Activated T-helper 2 cell treated with anti-CD3 and anti-CD28 coated beads, Interferon-gamma antibody, Interleukin-2, Interleukin-4, amounts not matched to agents 10 μg/mL and 5 μg/mL and 100 μg/mL, durations not matched to agents 14 hours and 24 hours and 36 hours (primary cell): ENCODE measurements at regions not wholly inside any gene's neighbourhood (a gene's known extent, or its start where the extent isn't known, plus 50 kb on each side); places are given as distances from the start of the nearest gene placed in this dataset.

Source experiments
- DNase-seq: peaks from one replicate; pipeline ENCODE4 v3.0.0; 2021; ENCODE audit warnings: low spot score
- H3K27ac Mint-ChIP-seq: one replicate; pipeline ENCODE4 v1.8.0; 2021; ENCODE audit warnings: mixed read lengths
- H3K27me3 Mint-ChIP-seq: one replicate; pipeline ENCODE4 v1.8.0; 2021; ENCODE audit warnings: low read depth, mixed read lengths
- H3K36me3 Mint-ChIP-seq: one replicate; pipeline ENCODE4 v1.8.0; 2021; ENCODE audit warnings: low read depth, mixed read lengths
- H3K4me1 Mint-ChIP-seq: one replicate; pipeline ENCODE4 v1.8.0; 2021; ENCODE audit warnings: low read depth, mixed read lengths
- H3K4me3 Mint-ChIP-seq: one replicate; pipeline ENCODE4 v1.8.0; 2021; ENCODE audit warnings: low read depth, mild to moderate bottlenecking, moderate library complexity, mixed read lengths
- H3K9me3 Mint-ChIP-seq: one replicate; pipeline ENCODE4 v1.8.0; 2021; ENCODE audit warnings: mixed read lengths
- intact Hi-C: fragments of 100-400 bp; cut with micrococcal nuclease; formaldehyde crosslinking; loops from one replicate; pipeline ENCODE4 v1.15.1; 2023

GRCh38 chr22:48750826-48751440 is 1076.7 kb downstream of the BRD1 start:
- no peak overlapping the region for H3K27ac Mint-ChIP-seq
- no peaks in the 10 kb centered on the region for H3K9me3 Mint-ChIP-seq
- no peaks in the 10 kb centered on the region for H3K4me1 Mint-ChIP-seq
- peak; percentile 6 for DNase-seq
- H3K27me3 Mint-ChIP-seq: no peaks in the 10 kb centered on the region
- intact Hi-C loops: no loop called here
- H3K36me3 Mint-ChIP-seq: no peaks in the 10 kb centered on the region
- no peak overlapping the region for H3K4me3 Mint-ChIP-seq

- DNase-seq: no peak
- Mint-ChIP-seq H3K4me3 (no peak overlapping the region), H3K27ac (no peak overlapping the region), H3K9me3 (no peaks in the 10 kb centered on the region), H3K27me3 (no peaks in the 10 kb centered on the region), H3K36me3 (no peaks in the 10 kb centered on the region), H3K4me1 (no peaks in the 10 kb centered on the region)
- intact Hi-C loops: no loop called here
Measured at GRCh38 chr22:48750282-48750681, 1077.4 kb downstream of the BRD1 start.

DNA sequence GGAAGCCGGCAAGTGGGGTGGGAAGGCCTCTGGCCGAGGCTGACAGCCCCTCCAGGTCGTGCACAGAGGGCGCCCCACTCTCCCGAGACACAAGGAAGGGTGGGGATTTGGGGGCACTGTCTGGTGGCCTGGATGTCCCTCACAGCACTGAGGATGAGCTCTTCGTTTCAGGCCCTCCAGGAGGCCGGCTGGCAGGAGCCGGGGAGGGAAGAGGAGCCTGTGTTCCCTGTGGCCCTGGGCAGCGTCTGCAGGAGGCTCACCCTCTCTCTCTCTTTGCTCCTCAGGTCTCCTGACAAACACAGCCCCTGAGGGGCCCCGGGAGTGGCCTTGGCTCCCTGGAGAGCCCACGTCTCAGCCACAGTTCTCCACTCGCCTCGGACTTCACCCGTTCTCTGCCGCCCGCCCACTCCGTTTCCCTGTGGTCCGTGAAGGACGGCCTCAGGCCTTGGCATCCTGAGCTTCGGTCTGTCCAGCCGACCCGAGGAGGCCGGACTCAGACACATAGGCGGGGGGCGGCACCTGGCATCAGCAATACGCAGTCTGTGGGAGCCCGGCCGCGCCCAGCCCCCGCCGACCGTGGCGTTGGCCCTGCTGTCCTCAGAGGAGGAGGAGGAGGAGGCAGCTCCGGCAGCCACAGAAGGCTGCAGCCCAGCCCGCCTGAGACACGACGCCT is 1078.0 kb downstream of the BRD1 start:
- H3K27ac Mint-ChIP-seq: no peak overlapping the region

DNA sequence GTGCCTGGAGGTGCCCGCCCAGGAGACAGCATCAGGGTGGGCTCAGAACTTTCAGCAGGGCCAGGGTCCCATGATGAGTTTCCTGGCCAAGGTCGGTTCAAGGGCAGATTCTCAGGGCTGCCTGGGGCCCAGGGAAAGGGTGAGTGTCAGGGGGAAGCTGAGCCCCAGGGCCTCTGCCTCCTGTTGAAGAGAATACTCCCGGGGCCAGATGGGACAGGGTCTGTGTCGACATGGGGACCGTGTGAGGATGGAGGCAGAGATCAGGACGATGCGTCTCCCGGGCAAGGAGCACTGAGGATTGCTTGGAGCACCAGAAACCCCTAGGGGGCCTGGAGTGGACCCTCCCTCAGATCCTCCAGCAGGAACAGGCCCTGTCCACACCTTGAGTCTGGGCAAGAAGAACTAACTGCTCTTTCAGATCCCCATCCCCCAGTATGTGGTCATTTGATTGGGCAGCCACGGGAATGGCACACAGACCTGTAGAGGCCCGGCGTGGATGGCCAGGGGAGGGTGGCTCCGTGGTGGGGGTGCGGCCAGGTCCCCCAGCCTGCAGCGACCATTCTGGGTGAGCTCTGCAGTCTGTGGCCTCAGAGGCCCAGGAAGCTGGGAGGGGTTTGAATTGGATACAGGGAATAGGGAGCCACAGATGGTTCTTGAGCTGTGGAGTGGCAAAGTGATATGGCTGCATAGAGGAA is 1078.7 kb downstream of the BRD1 start:
- H3K4me1 Mint-ChIP-seq: no peaks in the 10 kb centered on the region
- H3K27ac Mint-ChIP-seq: no peak overlapping the region
- H3K4me3 Mint-ChIP-seq: no peak overlapping the region
- H3K27me3 Mint-ChIP-seq: no peaks in the 10 kb centered on the region
- intact Hi-C loops: no loop called here
- peak; percentile 3 for DNase-seq
- no peaks in the 10 kb centered on the region for H3K36me3 Mint-ChIP-seq
- H3K9me3 Mint-ChIP-seq: no peaks in the 10 kb centered on the region

More for the DNA sequence above, 1078.0 kb downstream of the BRD1 start:
- H3K36me3 Mint-ChIP-seq: no peaks in the 10 kb centered on the region
- H3K27me3 Mint-ChIP-seq: no peaks in the 10 kb centered on the region
- peak; percentile 5 for DNase-seq
- no peaks in the 10 kb centered on the region for H3K9me3 Mint-ChIP-seq
- H3K4me3 Mint-ChIP-seq: no peak overlapping the region
- no peaks in the 10 kb centered on the region for H3K4me1 Mint-ChIP-seq
- intact Hi-C loops: no loop called here

GRCh38 chr22:48748113-48748859 is 1079.4 kb downstream of the BRD1 start:
- Mint-ChIP-seq H3K27me3 (no peaks in the 10 kb centered on the region), H3K27ac (no peak overlapping the region), H3K36me3 (no peaks in the 10 kb centered on the region), H3K4me3 (no peak overlapping the region), H3K4me1 (no peaks in the 10 kb centered on the region), H3K9me3 (no peaks in the 10 kb centered on the region)
- peak; percentile 5 for DNase-seq
- intact Hi-C loops: no loop called here

GRCh38 chr22:48746789-48747425 is 1080.8 kb downstream of the BRD1 start:
- DNase-seq: peak; percentile 2
- H3K36me3 Mint-ChIP-seq: no peaks in the 10 kb centered on the region
- H3K4me3 Mint-ChIP-seq: no peak overlapping the region
- intact Hi-C loops: no loop called here
- H3K9me3 Mint-ChIP-seq: no peaks in the 10 kb centered on the region
- no peaks in the 10 kb centered on the region for H3K27me3 Mint-ChIP-seq
- H3K4me1 Mint-ChIP-seq: no peaks in the 10 kb centered on the region
- no peak overlapping the region for H3K27ac Mint-ChIP-seq

- intact Hi-C loops: no loop called here
- Mint-ChIP-seq H3K9me3 (no peaks in the 10 kb centered on the region), H3K4me3 (no peak overlapping the region), H3K36me3 (no peaks in the 10 kb centered on the region), H3K27ac (no peak overlapping the region), H3K4me1 (no peaks in the 10 kb centered on the region), H3K27me3 (no peaks in the 10 kb centered on the region)
- peak; percentile 3 for DNase-seq
Measured at GRCh38 chr22:48745842-48746788, 1081.6 kb downstream of the BRD1 start.

DNA sequence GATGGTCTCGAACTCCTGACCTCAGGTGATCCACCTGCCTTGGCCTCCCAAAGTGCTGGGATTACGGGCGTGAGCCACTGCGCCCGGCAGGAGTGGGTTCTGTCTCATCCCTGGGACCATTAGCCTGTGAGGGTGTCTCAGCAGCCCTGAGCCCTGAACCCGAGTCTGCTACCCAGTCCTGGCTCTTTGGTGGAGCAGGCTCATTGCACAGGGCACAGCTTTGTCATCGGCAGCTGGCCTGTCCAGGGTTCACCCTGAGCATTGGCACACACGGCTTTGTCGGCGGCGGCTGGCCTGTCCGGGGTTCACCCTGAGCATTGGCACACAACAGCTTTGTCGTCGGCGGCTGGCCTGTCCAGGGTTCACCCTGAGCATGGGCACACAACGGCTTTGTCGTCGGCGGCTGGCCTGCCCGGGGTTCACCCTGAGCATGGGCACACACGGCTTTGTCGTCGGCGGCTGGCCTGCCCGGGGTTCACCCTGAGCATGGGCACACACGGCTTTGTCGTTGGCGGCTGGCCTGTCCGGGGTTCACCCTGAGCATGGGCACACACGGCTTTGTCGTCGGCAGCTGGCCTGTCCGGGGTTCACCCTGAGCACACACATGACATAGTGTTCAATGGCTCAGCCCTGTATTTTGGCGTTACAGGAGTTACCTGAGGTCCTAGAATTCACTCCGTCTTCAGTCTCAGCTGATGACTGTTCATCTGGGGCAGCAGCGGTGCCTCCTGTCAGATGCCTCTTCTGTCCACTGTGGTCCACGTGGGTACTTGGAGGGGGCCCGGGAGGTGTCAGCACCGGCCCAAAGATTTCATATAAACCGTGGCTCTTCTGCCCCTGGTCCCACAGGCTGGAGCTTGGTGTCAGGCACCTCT is 1082.5 kb downstream of the BRD1 start:
- no peaks in the 10 kb centered on the region for H3K4me1 Mint-ChIP-seq
- no peaks in the 10 kb centered on the region for H3K36me3 Mint-ChIP-seq
- H3K9me3 Mint-ChIP-seq: no peaks in the 10 kb centered on the region
- peak; percentile 3 for DNase-seq
- H3K27ac Mint-ChIP-seq: no peak overlapping the region
- no peaks in the 10 kb centered on the region for H3K27me3 Mint-ChIP-seq
- no peak overlapping the region for H3K4me3 Mint-ChIP-seq
- intact Hi-C loops: no loop called here

DNA sequence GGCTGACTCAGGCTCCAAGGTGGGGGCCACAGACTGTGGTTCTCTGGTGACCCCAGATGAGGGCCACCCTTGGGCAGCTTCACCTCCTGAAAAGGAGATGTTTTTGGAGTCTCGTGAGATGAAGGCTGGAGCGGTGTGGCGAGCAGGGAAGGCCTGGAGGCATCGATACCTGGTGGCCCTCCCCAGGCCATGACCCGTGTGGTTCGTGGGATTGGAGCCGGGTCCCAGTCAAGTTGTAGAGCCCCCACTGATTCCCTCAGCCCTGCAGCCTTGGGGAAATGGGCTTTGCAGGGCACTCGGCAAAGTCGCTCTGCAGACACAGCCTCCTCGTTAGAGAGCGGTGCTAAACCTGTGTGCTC is 1083.4 kb downstream of the BRD1 start:
- DNase-seq: peak; percentile 5
- intact Hi-C loops: no loop called here
- no peak overlapping the region for H3K4me3 Mint-ChIP-seq
- H3K27ac Mint-ChIP-seq: no peak overlapping the region
- H3K9me3 Mint-ChIP-seq: no peaks in the 10 kb centered on the region
- H3K36me3 Mint-ChIP-seq: no peaks in the 10 kb centered on the region
- H3K4me1 Mint-ChIP-seq: no peaks in the 10 kb centered on the region
- no peaks in the 10 kb centered on the region for H3K27me3 Mint-ChIP-seq

DNA sequence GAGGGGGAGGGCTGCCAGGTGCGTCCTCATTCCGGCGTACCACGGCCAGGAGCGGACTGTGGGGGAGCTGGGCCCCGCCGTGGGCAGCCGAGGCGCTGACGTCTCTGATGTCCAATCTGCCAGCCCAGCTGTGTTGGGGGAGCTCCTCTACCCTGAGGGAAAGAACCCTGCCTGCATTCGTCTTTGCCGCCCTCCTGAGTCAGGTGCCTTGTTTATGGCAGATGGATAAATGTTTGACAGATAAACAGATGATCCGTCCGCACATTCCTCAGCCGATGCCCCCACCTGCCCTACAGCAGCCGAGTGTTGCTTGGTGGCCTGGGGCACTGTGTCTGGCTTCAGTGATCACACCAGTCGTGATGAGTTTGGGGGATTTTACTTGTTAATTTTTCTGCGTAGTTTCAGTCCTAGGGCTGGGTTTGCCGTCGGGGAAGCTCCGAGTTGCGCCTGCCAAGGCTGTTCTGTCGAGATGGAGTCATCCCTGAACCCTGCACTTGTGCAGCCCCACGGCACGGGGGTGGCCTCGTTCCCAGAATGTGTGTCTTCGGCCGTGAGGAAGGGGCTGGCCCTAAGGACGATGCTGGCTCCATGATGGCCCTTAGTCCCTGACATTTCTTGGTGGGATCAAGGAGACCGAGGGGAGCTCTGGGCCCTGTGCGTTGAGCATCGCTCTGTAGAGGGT is 1083.9 kb downstream of the BRD1 start:
- Mint-ChIP-seq H3K36me3 (no peaks in the 10 kb centered on the region), H3K4me1 (no peaks in the 10 kb centered on the region), H3K27ac (no peak overlapping the region), H3K9me3 (no peaks in the 10 kb centered on the region), H3K4me3 (no peak overlapping the region), H3K27me3 (no peaks in the 10 kb centered on the region)
- DNase-seq: no peak
- intact Hi-C loops: no loop called here
